Caco-2 (cell line): ENCODE measurements at regions not wholly inside any gene's neighbourhood (a gene's known extent, or its start where the extent isn't known, plus 50 kb on each side); places are given as distances from the start of the nearest gene placed in this dataset.

Experiments used
- BruUV-seq: library from RNA; stranded (reverse); fragments of 400-500 nt; replicated peaks from 2 replicates; lab custom pipeline; 2021; lab: Mats Ljungman, UMichigan
- CTCF ChIA-PET: fragments of 300-600 bp; sonication (Branson Sonifier 250); formaldehyde crosslinking; loops from one replicate; lab custom pipeline; 2022; ENCODE audit warnings: antibody characterized with exemption; lab: Charles Lee
- POLR2A ChIA-PET: fragments of 300-600 bp; sonication (Branson Sonifier 250); formaldehyde crosslinking; loops from one replicate; lab custom pipeline; 2022; ENCODE audit warnings: antibody characterized with exemption; lab: Charles Lee
- DNase-seq, 2 experiments: peaks; one replicate each; pipeline versions ENCODE4 v3.0.0 to v3.0.0-alpha.2; 2020 to 2022
- H3K27me3 ChIP-seq: replicated peaks from 2 replicates; pipeline ENCODE4 v1.6.0; 2011; ENCODE audit warnings: low read length; ENCODE audit not compliant: control insufficient read depth, insufficient read depth
- H3K36me3 ChIP-seq: 2 replicates; pipeline ENCODE4 v1.5.1; 2011; ENCODE audit warnings: low read length; ENCODE audit not compliant: control insufficient read depth, insufficient read depth
- H3K4me1 ChIP-seq: fragments of 250-450 bp; sonication (Bioruptor Pico); 2 replicates; pipeline ENCODE4 v1.5.1; 2020; ENCODE audit warnings: mild to moderate bottlenecking
- H3K4me3 ChIP-seq: 2 replicates; pipeline ENCODE4 v1.5.1; 2011; ENCODE audit warnings: low read depth, mild to moderate bottlenecking, control low read depth, low read length
- H3K9me3 ChIP-seq: fragments of 250-450 bp; sonication (Bioruptor Pico); 2 replicates; pipeline ENCODE4 v1.5.1; 2020; ENCODE audit warnings: mild to moderate bottlenecking, moderate library complexity
- H3K27ac Mint-ChIP-seq: one replicate; pipeline ENCODE4 v1.8.0; 2022; ENCODE audit warnings: mixed read lengths; ENCODE audit not compliant: unreplicated experiment
- H3K27me3 Mint-ChIP-seq: one replicate; pipeline ENCODE4 v1.8.0; 2022; ENCODE audit warnings: mixed read lengths; ENCODE audit not compliant: insufficient read depth, unreplicated experiment
- H3K36me3 Mint-ChIP-seq: one replicate; pipeline ENCODE4 v1.8.0; 2022; ENCODE audit warnings: mild to moderate bottlenecking, mixed read lengths; ENCODE audit not compliant: insufficient read depth, unreplicated experiment
- H3K4me1 Mint-ChIP-seq: one replicate; pipeline ENCODE4 v1.8.0; 2022; ENCODE audit warnings: low read depth, mixed read lengths; ENCODE audit not compliant: unreplicated experiment
- H3K4me3 Mint-ChIP-seq: one replicate; pipeline ENCODE4 v1.8.0; 2022; ENCODE audit warnings: mild to moderate bottlenecking, moderate library complexity, mixed read lengths; ENCODE audit not compliant: unreplicated experiment
- H3K9me3 Mint-ChIP-seq: one replicate; pipeline ENCODE4 v1.8.0; 2022; ENCODE audit warnings: mixed read lengths; ENCODE audit not compliant: unreplicated experiment
- CTCF ChIP-seq, 2 experiments: fragments of 200-600 bp in 1 of 2; IDR thresholded peaks; 1 replicate in 1 of 2; 2 replicates in 1 of 2; pipeline versions ENCODE4 v1.5.1 to v1.8.0; 2011 to 2022; ENCODE audit warnings: antibody characterized with exemption in 1 of 2, control low read depth in 1 of 2, inconsistent platforms in 1 of 2, low read depth in 1 of 2, low read length in 1 of 2, mild to moderate bottlenecking in 1 of 2, moderate library complexity in 1 of 2; ENCODE audit not compliant: insufficient read depth in 1 of 2, severe bottlenecking in 1 of 2, unreplicated experiment in 1 of 2
- intact Hi-C: fragments of 100-400 bp; cut with micrococcal nuclease; formaldehyde crosslinking; loops from one replicate; pipeline ENCODE4 v1.10.0; 2022; ENCODE audit not compliant: unreplicated experiment

GRCh38 chr7:12866207-12866606 is 178.8 kb downstream of the ARL4A start:
- no peaks in the 10 kb centered on the region for H3K27me3 ChIP-seq
- no peaks in the 10 kb centered on the region for H3K9me3 ChIP-seq
- no TSS peak for BruUV-seq
- Mint-ChIP-seq H3K36me3 (no peaks in the 10 kb centered on the region), H3K9me3 (no peaks in the 10 kb centered on the region), H3K4me1 (no peaks in the 10 kb centered on the region), H3K4me3 (no peak overlapping the region), H3K27ac (no peak overlapping the region), H3K27me3 (no peaks in the 10 kb centered on the region)
- intact Hi-C loops = no loop called here
- ChIA-PET POLR2A (no interaction called here), CTCF (no interaction called here)
- DNase-seq = no peak
- no peaks in the 10 kb centered on the region for H3K4me1 ChIP-seq
- TF ChIP-seq CTCF (IDR thresholded peaks at IDR 0.05; ENCODE audit: insufficient read depth in 1 of 2, low read depth in 1 of 2, low read length in 1 of 2, severe bottlenecking in 1 of 2, unreplicated experiment in 1 of 2) = no peak
- no peak overlapping the region for H3K4me3 ChIP-seq
- H3K36me3 ChIP-seq = no peaks in the 10 kb centered on the region

DNA sequence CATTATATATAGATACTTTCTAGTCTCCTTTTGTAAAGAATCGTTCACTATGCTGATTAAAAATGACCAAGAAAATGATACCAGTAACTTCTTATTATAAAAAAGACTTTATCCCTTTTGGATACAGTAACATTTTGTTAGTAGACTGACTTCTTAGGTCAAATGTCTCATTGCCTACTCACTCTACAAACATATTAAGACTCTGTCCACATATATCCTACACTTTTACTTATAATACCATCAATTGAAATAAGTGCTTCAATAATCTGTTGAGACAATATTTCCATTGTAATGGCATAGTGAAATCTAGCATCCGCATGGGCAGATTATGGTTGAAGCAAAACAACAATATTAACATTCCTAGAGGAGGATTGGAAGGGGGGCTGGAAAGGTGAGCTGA is 180.6 kb downstream of the ARL4A start:
- Histone ChIP-seq H3K9me3 (no peaks in the 10 kb centered on the region), H3K4me3 (no peak overlapping the region), H3K4me1 (no peaks in the 10 kb centered on the region), H3K27me3 (no peaks in the 10 kb centered on the region), H3K36me3 (no peaks in the 10 kb centered on the region)
- CTCF ChIA-PET = no interaction called here
- Mint-ChIP-seq H3K36me3 (no peaks in the 10 kb centered on the region), H3K27me3 (no peaks in the 10 kb centered on the region), H3K9me3 (no peaks in the 10 kb centered on the region), H3K27ac (no peak overlapping the region), H3K4me3 (no peak overlapping the region), H3K4me1 (no peaks in the 10 kb centered on the region)
- intact Hi-C loops = no loop called here
- TF ChIP-seq CTCF (IDR thresholded peaks at IDR 0.05; ENCODE audit: insufficient read depth in 1 of 2, low read depth in 1 of 2, low read length in 1 of 2, severe bottlenecking in 1 of 2, unreplicated experiment in 1 of 2) = no peak
- BruUV-seq = no TSS peak
- POLR2A ChIA-PET = no interaction called here
- DNase-seq = no peak

DNA sequence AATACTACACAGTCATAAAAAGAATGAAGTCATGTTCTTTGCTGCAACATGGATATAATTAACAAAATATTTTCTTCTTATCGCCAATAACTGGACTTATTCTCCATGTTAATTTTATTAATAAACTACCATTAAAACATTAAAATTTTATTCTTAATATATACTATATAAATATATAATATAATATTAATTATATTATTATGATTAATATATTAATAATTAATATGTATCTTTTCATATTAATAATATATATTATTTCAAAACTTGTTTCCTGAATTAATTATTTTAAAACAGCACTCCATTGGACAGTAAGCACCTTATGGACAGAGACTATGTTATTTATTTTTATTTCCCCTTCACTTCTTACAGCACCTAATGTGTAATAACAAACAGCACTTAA is 182.8 kb downstream of the ARL4A start:
- Mint-ChIP-seq H3K9me3 (no peaks in the 10 kb centered on the region), H3K27me3 (no peaks in the 10 kb centered on the region), H3K4me1 (no peaks in the 10 kb centered on the region), H3K4me3 (no peak overlapping the region), H3K36me3 (no peaks in the 10 kb centered on the region), H3K27ac (no peak overlapping the region)
- ChIA-PET POLR2A (no interaction called here), CTCF (no interaction called here)
- Histone ChIP-seq H3K4me3 (no peak overlapping the region), H3K9me3 (no peaks in the 10 kb centered on the region), H3K27me3 (no peaks in the 10 kb centered on the region), H3K4me1 (no peaks in the 10 kb centered on the region), H3K36me3 (no peaks in the 10 kb centered on the region)
- no peak for TF ChIP-seq CTCF (IDR thresholded peaks at IDR 0.05; ENCODE audit: insufficient read depth in 1 of 2, low read depth in 1 of 2, low read length in 1 of 2, severe bottlenecking in 1 of 2, unreplicated experiment in 1 of 2)
- no TSS peak for BruUV-seq
- DNase-seq = no peak
- intact Hi-C loops = no loop called here
